Upper lobe of right lung (tissue), 1 donor: ENCODE measurements at regions not wholly inside any gene's neighbourhood (a gene's known extent, or its start where the extent isn't known, plus 50 kb on each side); places are given as distances from the start of the nearest gene placed in this dataset.
"Not testable (repeated sequence)": the region's sequence is repeated elsewhere in the genome, so short reads cannot be mapped to it uniquely, and the experiment has no call there.

Experiments used
- ATAC-seq: fragments of 200-7000 bp; cut with Tn5 transposase; one replicate; pipeline ENCODE4 v1.9.1; 2020; ENCODE audit warnings: mild to moderate bottlenecking, moderate library complexity
- DNase-seq: peaks from one replicate; pipeline ENCODE4 v3.0.0-alpha.2; 2020
- H3K27ac ChIP-seq: fragments of 200-600 bp; one replicate; pipeline ENCODE4 v1.8.0; 2022
- H3K27me3 ChIP-seq: fragments of 200-600 bp; one replicate; pipeline ENCODE4 v1.8.0; 2022; ENCODE audit warnings: mild to moderate bottlenecking
- H3K36me3 ChIP-seq: fragments of 200-600 bp; one replicate; pipeline ENCODE4 v1.8.0; 2022
- H3K4me1 ChIP-seq: fragments of 200-600 bp; one replicate; pipeline ENCODE4 v1.8.0; 2022
- H3K4me3 ChIP-seq: fragments of 200-600 bp; one replicate; pipeline ENCODE4 v1.8.0; 2022; ENCODE audit warnings: mild to moderate bottlenecking
- H3K9me3 ChIP-seq: fragments of 200-600 bp; one replicate; pipeline ENCODE4 v1.8.0; 2022
- CTCF ChIP-seq: fragments of 200-600 bp; IDR thresholded peaks from one replicate; pipeline ENCODE4 v1.8.0; 2022; ENCODE audit warnings: antibody characterized with exemption
- intact Hi-C: fragments of 100-400 bp; cut with DNase I; formaldehyde crosslinking; loops from one replicate; pipeline ENCODE4 v1.11.0; 2022
- donor health status: DM: no; HTN: yes; CAD: no; lungs with severe emphysema.

- Histone ChIP-seq H3K27ac (no peak overlapping the region), H3K36me3 (no peaks in the 10 kb centered on the region), H3K9me3 (no peaks in the 10 kb centered on the region), H3K27me3 (no peaks in the 10 kb centered on the region), H3K4me3 (no peak overlapping the region), H3K4me1 (no peaks in the 10 kb centered on the region)
- TF ChIP-seq CTCF, result no peak
- DNase-seq, result no peak
- intact Hi-C loops, result no loop called here
- peak; percentile 36 for ATAC-seq
These were observed 89.3 kb upstream of the EDEM3 start for GRCh38 chr1:184843732-184844495.

- no peaks in the 10 kb centered on the region for H3K27me3 ChIP-seq
- intact Hi-C loops, result no loop called here
- no peaks in the 10 kb centered on the region for H3K36me3 ChIP-seq
- DNase-seq (no peak), ATAC-seq (peak; percentile 48)
- no peak overlapping the region for H3K27ac ChIP-seq
- no peak overlapping the region for H3K4me3 ChIP-seq
- no peak for TF ChIP-seq CTCF
- H3K4me1 ChIP-seq, result peaks cover 6% of the 10 kb centered on the region
- no peaks in the 10 kb centered on the region for H3K9me3 ChIP-seq
These were observed 85.9 kb upstream of the EDEM3 start for GRCh38 chr1:184840596-184840995.

- no peaks in the 10 kb centered on the region for H3K36me3 ChIP-seq
- no peak for DNase-seq
- no peak for TF ChIP-seq CTCF
- no peaks in the 10 kb centered on the region for H3K27me3 ChIP-seq
- H3K27ac ChIP-seq, result peak overlapping the region; percentile 17
- no peak overlapping the region for H3K4me3 ChIP-seq
- peaks cover 6% of the 10 kb centered on the region for H3K4me1 ChIP-seq
- peak; percentile 73 for ATAC-seq
- intact Hi-C loops, result no loop called here
- no peaks in the 10 kb centered on the region for H3K9me3 ChIP-seq
These were observed 83.9 kb upstream of the EDEM3 start for GRCh38 chr1:184838504-184838951.

- Histone ChIP-seq H3K27ac (no peak overlapping the region), H3K9me3 (no peaks in the 10 kb centered on the region), H3K4me1 (peaks cover 6% of the 10 kb centered on the region), H3K4me3 (no peak overlapping the region), H3K27me3 (no peaks in the 10 kb centered on the region), H3K36me3 (no peaks in the 10 kb centered on the region)
- intact Hi-C loops, result no loop called here
- ATAC-seq, result no peak
- DNase-seq, result no peak
- no peak for TF ChIP-seq CTCF
These were observed 82.6 kb upstream of the EDEM3 start for GRCh38 chr1:184836934-184837895.

GRCh38 chr1:184836141-184836540 lies 81.5 kb upstream of the EDEM3 start:
- DNase-seq (no peak), ATAC-seq (no peak)
- no peak for TF ChIP-seq CTCF
- Histone ChIP-seq H3K27ac (no peak overlapping the region), H3K4me1 (peaks cover 6% of the 10 kb centered on the region), H3K27me3 (no peaks in the 10 kb centered on the region), H3K36me3 (no peaks in the 10 kb centered on the region), H3K4me3 (no peak overlapping the region), H3K9me3 (no peaks in the 10 kb centered on the region)
- intact Hi-C loops, result no loop called here

GRCh38 chr1:184833994-184834393 lies 79.3 kb upstream of the EDEM3 start:
- DNase-seq, H3K4me3 ChIP-seq, intact Hi-C loops, ATAC-seq, H3K27ac ChIP-seq, H3K4me1 ChIP-seq, H3K9me3 ChIP-seq, H3K27me3 ChIP-seq, H3K36me3 ChIP-seq: not testable (repeated sequence)
